A673 (cell line): ENCODE measurements at regions not wholly inside any gene's neighbourhood (a gene's known extent, or its start where the extent isn't known, plus 50 kb on each side); places are given as distances from the start of the nearest gene placed in this dataset.

ENCODE experiments used
- EZH2 ChIP-seq: fragments of 200-600 bp; sonication (generic); IDR thresholded peaks from 2 replicates; pipeline ENCODE4 v1.6.1; 2017; ENCODE audit warnings: borderline replicate concordance, low read depth, mild to moderate bottlenecking, mixed read lengths, antibody characterized with exemption, low read length; ENCODE audit not compliant: poor library complexity, severe bottlenecking
- TF ChIP-seq, protein P1 (sequence below): fragments of 300-800, 200-600 bp; sonication (generic); conservative IDR thresholded peaks from 2 replicates; pipeline ENCODE4 v1.5.1; 2017; ENCODE audit warnings: low read depth, mild to moderate bottlenecking, antibody characterized with exemption, low read length, moderate library complexity, mixed read lengths

DNA sequence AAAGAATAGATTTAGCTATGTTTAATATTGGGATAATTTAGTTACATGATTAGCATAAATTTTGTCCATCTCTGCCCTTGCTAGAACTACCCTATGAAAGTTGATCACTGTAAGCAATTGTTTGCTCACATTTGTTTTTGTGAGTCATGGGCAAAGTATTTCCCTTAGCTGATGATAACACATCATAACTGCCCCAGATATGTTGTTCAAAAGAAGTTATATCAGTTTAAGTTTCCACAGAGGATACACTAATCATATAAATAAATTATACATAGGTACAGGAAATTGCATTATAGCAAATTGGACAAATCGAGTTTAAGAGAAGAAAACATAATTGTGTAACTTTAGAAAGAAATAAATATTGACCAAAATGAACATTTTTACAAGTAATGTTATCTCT lies 223.2 kb upstream of the PIK3C3 start:
- TF ChIP-seq, protein P1, sequence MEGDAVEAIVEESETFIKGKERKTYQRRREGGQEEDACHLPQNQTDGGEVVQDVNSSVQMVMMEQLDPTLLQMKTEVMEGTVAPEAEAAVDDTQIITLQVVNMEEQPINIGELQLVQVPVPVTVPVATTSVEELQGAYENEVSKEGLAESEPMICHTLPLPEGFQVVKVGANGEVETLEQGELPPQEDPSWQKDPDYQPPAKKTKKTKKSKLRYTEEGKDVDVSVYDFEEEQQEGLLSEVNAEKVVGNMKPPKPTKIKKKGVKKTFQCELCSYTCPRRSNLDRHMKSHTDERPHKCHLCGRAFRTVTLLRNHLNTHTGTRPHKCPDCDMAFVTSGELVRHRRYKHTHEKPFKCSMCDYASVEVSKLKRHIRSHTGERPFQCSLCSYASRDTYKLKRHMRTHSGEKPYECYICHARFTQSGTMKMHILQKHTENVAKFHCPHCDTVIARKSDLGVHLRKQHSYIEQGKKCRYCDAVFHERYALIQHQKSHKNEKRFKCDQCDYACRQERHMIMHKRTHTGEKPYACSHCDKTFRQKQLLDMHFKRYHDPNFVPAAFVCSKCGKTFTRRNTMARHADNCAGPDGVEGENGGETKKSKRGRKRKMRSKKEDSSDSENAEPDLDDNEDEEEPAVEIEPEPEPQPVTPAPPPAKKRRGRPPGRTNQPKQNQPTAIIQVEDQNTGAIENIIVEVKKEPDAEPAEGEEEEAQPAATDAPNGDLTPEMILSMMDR, result no peak
- no peak for TF ChIP-seq EZH2
